ES-I3 (cell line): ENCODE measurements at regions not wholly inside any gene's neighbourhood (a gene's known extent, or its start where the extent isn't known, plus 50 kb on each side); places are given as distances from the start of the nearest gene placed in this dataset.
"Not testable (repeated sequence)": the region's sequence is repeated elsewhere in the genome, so short reads cannot be mapped to it uniquely, and the experiment has no call there.

Experiments used
- H3K36me3 ChIP-seq: 2 replicates; pipeline ENCODE4 v1.6.1; 2013; ENCODE audit warnings: mild to moderate bottlenecking, low read length, control low read depth, moderate library complexity; ENCODE audit not compliant: insufficient read depth
- H3K4me1 ChIP-seq: 2 replicates; pipeline ENCODE4 v1.6.1; 2013; ENCODE audit warnings: mild to moderate bottlenecking, control low read depth, low read length; ENCODE audit not compliant: insufficient read depth
- H3K9ac ChIP-seq: 2 replicates; pipeline ENCODE4 v1.6.1; 2013; ENCODE audit warnings: low read depth, mild to moderate bottlenecking, low read length, moderate library complexity
- H3K9me3 ChIP-seq: 2 replicates; pipeline ENCODE4 v1.6.1; 2013; ENCODE audit warnings: mild to moderate bottlenecking, low read length, moderate library complexity; ENCODE audit not compliant: control insufficient read depth, insufficient read depth

GRCh38 chr11:104792861-104793260 is 105.4 kb downstream of the CASP12 start:
- no peaks in the 10 kb centered on the region; the same call in 1 of the 2 replicates for H3K4me1 ChIP-seq
- H3K9ac ChIP-seq = no peak overlapping the region
- H3K9me3 ChIP-seq = no peaks in the 10 kb centered on the region
- H3K36me3 ChIP-seq = no peaks in the 10 kb centered on the region; the same call in 1 of the 2 replicates

- Histone ChIP-seq H3K36me3 (no peaks in the 10 kb centered on the region; the same call in 1 of the 2 replicates), H3K4me1 (no peaks in the 10 kb centered on the region; the same call in 1 of the 2 replicates), H3K9me3 (no peaks in the 10 kb centered on the region), H3K9ac (no peak overlapping the region)
Measured at GRCh38 chr11:104791896-104792295, 106.4 kb downstream of the CASP12 start.

- H3K9me3 ChIP-seq = no peaks in the 10 kb centered on the region
- H3K4me1 ChIP-seq = peaks cover 10% of the 10 kb centered on the region; the same call in 1 of the 2 replicates
- H3K36me3 ChIP-seq = no peaks in the 10 kb centered on the region
- no peak overlapping the region for H3K9ac ChIP-seq
Measured at GRCh38 chr11:104784684-104785460, 113.4 kb downstream of the CASP12 start.

GRCh38 chr11:104783241-104783640 is 115.0 kb downstream of the CASP12 start:
- no peaks in the 10 kb centered on the region for H3K36me3 ChIP-seq
- no peak overlapping the region for H3K9ac ChIP-seq
- peaks cover 10% of the 10 kb centered on the region; the same call in 1 of the 2 replicates for H3K4me1 ChIP-seq
- H3K9me3 ChIP-seq = no peaks in the 10 kb centered on the region

- Histone ChIP-seq H3K4me1 (peaks cover 10% of the 10 kb centered on the region; the same call in 1 of the 2 replicates), H3K9me3 (no peaks in the 10 kb centered on the region), H3K9ac (no peak overlapping the region)
Measured at GRCh38 chr11:104782377-104782754, 115.9 kb downstream of the CASP12 start.

GRCh38 chr11:104781719-104782376 is 116.4 kb downstream of the CASP12 start:
- Histone ChIP-seq H3K4me1 (peaks cover 10% of the 10 kb centered on the region; the same call in 1 of the 2 replicates), H3K9ac (no peak overlapping the region), H3K9me3 (no peaks in the 10 kb centered on the region), H3K36me3 (no peaks in the 10 kb centered on the region)

More at GRCh38 chr11:104782377-104782754, 115.9 kb downstream of the CASP12 start:
- no peaks in the 10 kb centered on the region for H3K36me3 ChIP-seq

GRCh38 chr11:104781037-104781436 is 117.2 kb downstream of the CASP12 start:
- Histone ChIP-seq H3K36me3 (no peaks in the 10 kb centered on the region), H3K9me3 (no peaks in the 10 kb centered on the region), H3K9ac (no peak overlapping the region), H3K4me1 (peaks cover 10% of the 10 kb centered on the region; the same call in 1 of the 2 replicates)

GRCh38 chr11:104776501-104777170 is 121.6 kb downstream of the CASP12 start:
- Histone ChIP-seq H3K36me3 (no peaks in the 10 kb centered on the region), H3K9ac (no peak overlapping the region), H3K4me1 (peaks cover 10% of the 10 kb centered on the region; the same call in 1 of the 2 replicates), H3K9me3 (no peaks in the 10 kb centered on the region)

GRCh38 chr11:104774578-104774977 is 123.7 kb downstream of the CASP12 start:
- Histone ChIP-seq H3K9ac (no peak overlapping the region), H3K4me1 (peaks cover 10% of the 10 kb centered on the region; the same call in 1 of the 2 replicates), H3K36me3 (no peaks in the 10 kb centered on the region), H3K9me3 (no peaks in the 10 kb centered on the region)

- Histone ChIP-seq H3K4me1 (peaks cover 10% of the 10 kb centered on the region; the same call in 1 of the 2 replicates), H3K36me3 (no peaks in the 10 kb centered on the region; the same call in 1 of the 2 replicates), H3K9me3 (no peaks in the 10 kb centered on the region), H3K9ac (no peak overlapping the region)
Measured at GRCh38 chr11:104772806-104773241, 125.4 kb downstream of the CASP12 start.

- Histone ChIP-seq H3K36me3 (no peaks in the 10 kb centered on the region; the same call in 1 of the 2 replicates), H3K9ac (no peak overlapping the region), H3K9me3 (no peaks in the 10 kb centered on the region), H3K4me1 (peaks cover 10% of the 10 kb centered on the region; the same call in 1 of the 2 replicates)
Measured at GRCh38 chr11:104771763-104772162, 126.5 kb downstream of the CASP12 start.

- not testable (repeated sequence) for H3K9ac ChIP-seq, H3K4me1 ChIP-seq, H3K9me3 ChIP-seq, H3K36me3 ChIP-seq
Measured at GRCh38 chr11:104771046-104771445, 127.2 kb downstream of the CASP12 start.

- Histone ChIP-seq H3K36me3 (no peaks in the 10 kb centered on the region; the same call in 1 of the 2 replicates), H3K4me1 (0 out of 2 replicates have a peak, but pooled peaks cover 4% of the 10 kb centered on the region), H3K9ac (no peak overlapping the region), H3K9me3 (no peaks in the 10 kb centered on the region)
Measured at GRCh38 chr11:104765401-104766095, 132.7 kb downstream of the CASP12 start.

- Histone ChIP-seq H3K36me3 (no peaks in the 10 kb centered on the region; the same call in 1 of the 2 replicates), H3K9me3 (no peaks in the 10 kb centered on the region), H3K4me1 (0 out of 2 replicates have a peak, but pooled peaks cover 4% of the 10 kb centered on the region), H3K9ac (no peak overlapping the region)
Measured at GRCh38 chr11:104764710-104765045, 133.6 kb downstream of the CASP12 start.
